HG03045 (cell line): ENCODE measurements at regions not wholly inside any gene's neighbourhood (a gene's known extent, or its start where the extent isn't known, plus 50 kb on each side); places are given as distances from the start of the nearest gene placed in this dataset.

Experiments
- ATAC-seq: cut with Tn5 transposase; IDR thresholded peaks from one replicate; pipeline ENCODE4 v1.9.1; 2021; ENCODE audit warnings: mild to moderate bottlenecking, moderate library complexity; ENCODE audit not compliant: unreplicated experiment

DNA sequence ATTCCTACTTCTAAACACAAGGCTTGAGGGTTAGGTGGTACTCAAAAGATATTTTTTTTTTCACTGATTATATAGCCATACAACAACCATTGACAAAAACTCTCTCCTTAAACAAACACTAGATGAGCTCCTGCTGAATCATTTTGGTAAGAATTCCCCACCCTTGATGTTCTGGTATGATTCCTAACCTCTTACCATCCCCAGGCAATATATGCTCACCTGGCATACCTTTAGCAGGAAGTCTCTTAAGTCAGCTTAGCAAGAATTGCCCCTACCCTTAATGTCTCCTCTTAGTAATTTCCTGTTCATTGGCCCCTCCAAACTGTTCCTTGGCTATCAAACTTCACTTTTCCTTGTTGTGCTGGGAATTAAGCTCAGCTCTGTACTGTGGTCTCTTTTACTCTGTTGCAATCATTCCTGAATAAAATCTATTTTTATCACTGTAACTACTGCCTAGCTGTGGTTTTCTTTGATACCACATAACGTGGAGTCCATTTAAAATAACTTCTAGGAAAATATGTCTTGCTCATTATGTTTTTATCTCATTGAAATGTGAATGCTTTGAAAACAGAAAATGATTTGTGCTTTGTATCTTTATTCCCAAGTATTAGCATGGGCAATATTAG lies 712.6 kb downstream of the SLC16A7 start:
- ATAC-seq: no peak

GRCh38 chr12:60311940-60312339 lies 716.1 kb downstream of the SLC16A7 start:
- ATAC-seq: no peak

DNA sequence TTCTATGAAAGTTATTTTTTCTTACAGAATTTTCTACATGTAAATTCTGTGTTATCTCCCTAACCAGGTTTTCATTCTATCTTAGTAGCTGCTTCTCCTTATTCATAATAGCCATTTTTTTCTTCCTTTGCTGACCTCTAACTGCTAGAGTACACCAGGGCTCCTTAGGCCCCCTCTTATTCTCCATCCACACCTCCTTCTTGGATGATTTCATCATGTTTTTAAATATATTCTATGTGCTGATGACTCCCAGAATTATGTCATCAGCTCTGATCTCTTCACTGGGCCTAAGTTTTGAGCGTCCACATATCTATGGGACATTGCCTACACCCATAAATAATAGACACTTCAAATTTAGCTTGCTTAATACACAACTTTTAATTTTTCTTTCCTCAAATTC lies 721.5 kb downstream of the SLC16A7 start:
- no peak for ATAC-seq

GRCh38 chr12:60324746-60325145 lies 728.9 kb downstream of the SLC16A7 start:
- ATAC-seq: no peak

DNA sequence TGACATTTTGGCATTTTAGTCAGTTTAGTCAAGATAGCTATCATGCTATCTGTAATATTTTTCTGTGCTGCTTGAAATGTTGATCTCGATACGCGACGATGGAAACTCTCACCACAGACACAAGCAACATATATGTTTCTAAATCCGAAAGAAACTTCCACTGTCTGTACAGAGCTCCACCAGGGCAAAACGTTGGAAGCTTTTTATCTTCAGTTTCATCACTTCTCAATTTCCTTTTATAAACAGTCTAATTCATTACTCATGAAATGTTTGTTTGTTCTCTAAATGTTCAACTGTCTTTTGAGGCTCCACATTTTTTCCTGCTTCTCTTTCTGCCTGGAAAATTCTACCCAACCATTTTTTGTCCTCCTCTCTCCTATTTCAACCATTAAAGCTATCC lies 737.6 kb downstream of the SLC16A7 start:
- no peak for ATAC-seq

DNA sequence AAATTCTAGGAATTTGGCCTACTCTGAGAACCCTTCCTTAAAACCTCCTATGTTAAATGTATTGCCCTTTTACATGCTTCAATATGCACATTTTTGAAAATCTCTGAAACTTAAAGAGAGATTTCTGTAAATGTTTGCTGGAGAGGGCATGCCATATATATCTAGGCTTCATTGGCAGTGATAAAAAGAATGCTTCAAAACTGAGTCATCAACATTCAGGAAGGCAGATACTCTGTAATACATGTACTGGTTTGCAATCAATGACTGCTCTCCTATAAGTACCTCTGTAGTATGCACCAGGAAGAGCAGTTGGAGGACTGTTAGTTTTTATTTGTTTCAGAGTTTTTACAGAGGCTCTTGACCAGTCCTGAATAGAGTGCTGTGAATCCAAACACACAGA lies 739.9 kb downstream of the SLC16A7 start:
- ATAC-seq: no peak

- ATAC-seq: no peak
Observed at GRCh38 chr12:60337839-60338549, 742.2 kb downstream of the SLC16A7 start.

DNA sequence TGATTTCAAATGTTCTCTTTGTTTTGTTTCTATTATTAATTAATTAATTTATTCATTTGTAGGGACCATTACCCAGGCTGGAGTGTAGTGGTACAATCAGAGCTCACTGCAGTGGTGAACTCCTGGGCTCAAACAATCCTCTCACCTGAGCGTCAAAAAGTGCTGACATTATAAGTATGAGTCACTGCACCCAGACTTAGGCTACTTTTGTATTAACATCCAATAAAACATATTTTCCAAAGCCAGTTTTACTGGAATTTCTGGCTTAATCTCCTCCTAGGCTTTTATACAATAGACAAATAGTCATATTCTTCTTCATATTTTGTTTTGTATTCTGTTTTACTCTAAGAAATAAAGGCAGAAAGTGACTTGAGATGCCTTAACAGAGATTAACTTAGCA lies 749.6 kb downstream of the SLC16A7 start:
- ATAC-seq: no peak

GRCh38 chr12:60349232-60349978 lies 753.6 kb downstream of the SLC16A7 start:
- no peak for ATAC-seq

DNA sequence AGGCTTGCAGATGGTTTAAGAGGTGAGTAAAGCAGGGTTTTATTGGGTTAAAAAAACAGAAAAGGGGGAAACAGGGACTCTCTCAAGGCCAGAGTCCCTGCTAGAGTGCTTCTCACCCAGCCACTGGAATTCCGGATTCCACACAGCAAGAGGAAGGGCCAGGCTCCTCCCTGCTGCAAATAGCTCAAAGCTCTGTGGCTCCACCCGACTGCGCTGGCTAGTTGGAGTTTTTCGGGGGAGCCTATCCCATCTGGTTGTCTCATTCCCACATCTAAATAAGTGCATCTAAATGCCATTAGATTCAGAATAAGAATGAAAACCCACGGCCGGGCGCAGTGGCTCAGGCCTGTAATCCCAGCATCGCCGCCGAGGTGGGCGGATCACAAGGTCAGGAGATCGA lies 791.5 kb downstream of the SLC16A7 start:
- no peak for ATAC-seq

DNA sequence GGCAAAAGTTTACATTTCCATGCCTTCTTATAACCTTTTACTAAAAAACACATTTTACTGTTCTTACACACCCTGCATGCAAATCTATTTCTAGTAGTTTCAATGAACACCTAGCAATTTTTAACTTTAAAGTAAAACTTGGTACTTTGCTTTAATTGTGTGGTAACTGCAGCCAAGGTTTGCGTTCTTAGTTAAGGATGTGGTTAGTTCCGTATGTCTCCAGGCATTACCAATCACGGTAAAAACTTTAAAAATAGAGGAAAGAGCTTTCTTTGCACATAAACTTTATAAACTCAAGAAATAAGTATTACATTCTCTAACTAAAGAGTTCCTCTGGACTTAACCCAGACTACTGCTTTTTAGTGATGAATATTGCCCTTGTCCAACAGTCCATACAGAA lies 795.2 kb downstream of the SLC16A7 start:
- no peak for ATAC-seq

DNA sequence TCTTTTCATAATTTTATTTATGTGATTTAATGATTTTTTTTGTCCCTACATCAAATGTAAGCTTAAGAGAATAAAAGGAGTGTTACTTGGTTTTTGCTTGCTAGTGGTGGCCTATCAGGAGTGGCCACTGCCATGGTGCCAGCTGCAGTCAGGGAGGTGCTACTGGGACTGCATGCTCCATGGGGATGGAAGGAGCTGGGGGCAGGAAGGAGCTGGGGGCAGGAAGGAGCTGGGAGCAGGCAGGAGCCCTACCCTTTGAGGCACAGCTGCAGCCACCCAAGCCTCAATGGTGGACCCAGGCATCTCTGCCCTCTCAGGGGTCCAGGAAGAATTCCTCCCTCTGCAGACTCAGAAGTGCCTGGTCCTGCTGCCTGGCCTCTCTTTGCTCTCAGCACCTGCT lies 796.0 kb downstream of the SLC16A7 start:
- no peak for ATAC-seq

DNA sequence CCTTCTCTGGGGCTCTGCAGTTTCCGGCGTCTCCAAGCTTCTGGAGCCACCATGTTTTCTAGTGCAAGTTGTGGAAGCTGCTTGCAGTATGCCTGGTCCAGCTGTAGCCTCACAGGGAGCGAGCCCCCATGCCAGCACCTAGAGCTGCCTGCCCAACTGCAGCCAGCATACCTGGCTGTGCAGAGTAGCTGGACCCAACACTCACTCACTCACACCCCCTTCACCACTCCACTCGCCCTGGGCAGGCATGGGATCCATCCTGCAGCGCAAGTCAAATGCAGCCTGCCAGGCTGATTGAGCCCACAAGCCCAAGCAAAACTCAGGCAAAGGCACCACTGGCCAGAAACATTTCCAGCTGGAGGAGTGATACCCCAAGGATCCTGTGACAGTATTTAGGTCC lies 797.3 kb downstream of the SLC16A7 start:
- no peak for ATAC-seq

DNA sequence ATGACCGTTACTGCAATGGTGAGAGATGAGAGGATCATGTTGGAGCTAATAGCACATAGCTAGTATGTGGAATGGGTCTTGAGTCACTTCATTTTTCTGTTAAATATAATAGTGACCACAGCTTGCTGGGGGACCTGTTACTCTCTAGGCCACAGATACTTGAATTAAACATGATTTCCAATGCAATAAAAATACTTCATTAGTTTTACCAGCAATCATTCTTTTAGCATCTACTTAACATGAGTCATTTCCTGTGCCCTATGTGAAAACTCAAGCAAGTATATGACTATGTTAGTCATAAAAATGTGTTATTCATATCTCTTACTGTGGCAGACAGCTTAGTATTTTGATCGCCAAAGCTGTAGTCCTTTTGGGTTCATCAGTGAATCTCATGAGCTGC lies 798.8 kb downstream of the SLC16A7 start:
- ATAC-seq: no peak

GRCh38 chr12:60398547-60398946 lies 802.7 kb downstream of the SLC16A7 start:
- ATAC-seq: no peak

- no peak for ATAC-seq
Observed at GRCh38 chr12:60399064-60399463, 803.2 kb downstream of the SLC16A7 start.

GRCh38 chr12:60402996-60403395 lies 807.2 kb downstream of the SLC16A7 start:
- no peak for ATAC-seq

- no peak for ATAC-seq
Observed at GRCh38 chr12:60415351-60415750, 819.5 kb downstream of the SLC16A7 start.

- ATAC-seq: no peak
Observed at GRCh38 chr12:60419986-60420385, 824.2 kb downstream of the SLC16A7 start.

- no peak for ATAC-seq
Observed at GRCh38 chr12:60421741-60422140, 825.9 kb downstream of the SLC16A7 start.

GRCh38 chr12:60437297-60437696 lies 841.5 kb downstream of the SLC16A7 start:
- no peak for ATAC-seq

- ATAC-seq: no peak
Observed at GRCh38 chr12:60441577-60441976, 845.7 kb downstream of the SLC16A7 start.
